Fibroblast of lung (primary cell): ENCODE measurements at regions not wholly inside any gene's neighbourhood (a gene's known extent, or its start where the extent isn't known, plus 50 kb on each side); places are given as distances from the start of the nearest gene placed in this dataset.
"Not testable (repeated sequence)": the region's sequence is repeated elsewhere in the genome, so short reads cannot be mapped to it uniquely, and the experiment has no call there.

Experiments used
- CTCF ChIP-seq, 2 donors: IDR thresholded peaks in 1 of 2; conservative IDR thresholded peaks in 1 of 2; 1 replicate in 1 of 2; 2 replicates in 1 of 2; pipeline ENCODE4 v1.5.1; 2011 to 2012; ENCODE audit warnings: low read length in 2 of 2, control low read depth in 1 of 2, inconsistent platforms in 1 of 2, low read depth in 1 of 2, mild to moderate bottlenecking in 1 of 2
- EZH2 ChIP-seq: IDR thresholded peaks from 2 replicates; pipeline ENCODE4 v1.5.1; 2012; ENCODE audit warnings: low read length, control low read depth, mild to moderate bottlenecking; ENCODE audit errors: missing control alignments

DNA sequence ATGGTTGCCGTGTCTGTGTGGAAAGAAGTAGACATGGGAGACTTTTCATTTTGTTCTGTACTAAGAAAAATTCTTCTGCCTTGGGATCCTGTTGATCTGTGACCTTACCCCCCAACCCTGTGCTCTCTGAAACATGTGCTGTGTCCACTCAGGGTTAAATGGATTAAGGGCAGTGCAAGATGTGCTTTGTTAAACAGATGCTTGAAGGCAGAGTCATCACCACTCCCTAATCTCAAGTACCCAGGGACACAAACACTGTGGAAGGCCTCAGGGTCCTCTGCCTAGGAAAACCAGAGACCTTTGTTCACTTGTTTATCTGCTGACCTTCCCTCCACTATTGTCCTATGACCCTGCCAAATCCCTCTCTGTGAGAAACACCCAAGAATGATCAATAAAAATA, 60.3 kb upstream of the ME3 start:
- TF ChIP-seq CTCF (conservative IDR thresholded peaks at IDR 0.05 in 1 of 2, IDR thresholded peaks at IDR 0.05 in 1 of 2; ENCODE audit: low read depth in 1 of 2, low read length in 2 of 2); EZH2: not testable (repeated sequence)
